Stomach (tissue), 8 donors: ENCODE measurements at regions not wholly inside any gene's neighbourhood (a gene's known extent, or its start where the extent isn't known, plus 50 kb on each side); places are given as distances from the start of the nearest gene placed in this dataset.

Experiments
- DNase-seq, 2 donors: peaks; one replicate each; pipeline versions ENCODE4 v3.0.0 to v3.0.0-alpha.2; 2013 to 2019
- H3K27ac ChIP-seq, 5 donors: fragments of 200-600 bp in 4 of 5; sonication (generic) in 4 of 5; one replicate each; pipeline ENCODE4 v1.5.1; 2013 to 2019; ENCODE audit warnings: mild to moderate bottlenecking in 1 of 5, moderate library complexity in 1 of 5
- H3K27me3 ChIP-seq, 3 donors: fragments of 200-600 bp; sonication (generic); one replicate each; pipeline ENCODE4 v1.5.1; 2017 to 2019; ENCODE audit warnings: mixed run types in 1 of 3
- H3K36me3 ChIP-seq, 4 donors: fragments of 200-600 bp; sonication (generic); 1 replicate in 3 of 4; 2 replicates in 1 of 4; pipeline ENCODE4 v1.5.1; 2016 to 2019
- H3K4me1 ChIP-seq, 4 donors: fragments of 200-600 bp; sonication (generic); one replicate each; pipeline ENCODE4 v1.5.1; 2016 to 2019
- H3K4me3 ChIP-seq, 4 donors: fragments of 200-600 bp; sonication (generic) in 3 of 4; one replicate each; pipeline ENCODE4 v1.5.1; 2016 to 2019; ENCODE audit warnings: mild to moderate bottlenecking in 1 of 4
- H3K9me3 ChIP-seq, 4 donors: fragments of 200-600 bp; sonication (generic); one replicate each; pipeline ENCODE4 v1.5.1; 2016 to 2019
- CTCF ChIP-seq, 7 experiments: fragments of 450-650 bp in 4 of 7; fragments of 200-600 bp in 3 of 7; sonication (generic) in 3 of 7; IDR thresholded peaks; one replicate each; pipeline ENCODE4 v1.5.1; 2016 to 2019; ENCODE audit warnings: antibody characterized with exemption in 7 of 7, control low read depth in 2 of 7, mild to moderate bottlenecking in 1 of 7
- EP300 ChIP-seq: sonication (generic); formaldehyde crosslinking; IDR thresholded peaks from one replicate; pipeline ENCODE4 v1.6.1; 2017; ENCODE audit warnings: antibody characterized with exemption
- POLR2A ChIP-seq, 4 donors: fragments of 450-650 bp; IDR thresholded peaks; one replicate each; pipeline ENCODE4 v1.6.1; 2016; ENCODE audit warnings: antibody characterized with exemption in 4 of 4, control low read depth in 2 of 4, mild to moderate bottlenecking in 1 of 4, moderate library complexity in 1 of 4
- POLR2AphosphoS5 ChIP-seq, 3 donors: sonication (generic); formaldehyde crosslinking; IDR thresholded peaks; one replicate each; pipeline ENCODE4 v1.6.1; 2016; ENCODE audit warnings: antibody characterized with exemption in 3 of 3
- WGBS, 5 donors: extraction: QIAGEN DNeasy Blood & Tissue Kit in 3 of 5; methylation state at CpG; one replicate each; pipeline versions ENCODE4 v1.1.5 to v1.1.7; 2013 to 2018; 5-methylcytosine and 5-hydroxymethylcytosine counted together
- intact Hi-C: fragments of 100-400 bp; cut with DNase I; formaldehyde crosslinking; loops from one replicate; pipeline ENCODE4 v1.15.1; 2023; ENCODE audit warnings: low total_unique reads
- donor health status: healthy with polysubstance abuse.
- donor health status: Bipolar disorder and iron deficiency.
- donor health status: healthy.

GRCh38 chr9:91042024-91042423 is 240.4 kb downstream of the SYK start:
- 72 to 86% (median 86%) methylated on average over 4 of the region's 4 CpGs for WGBS, 5 donors
- no peaks in the 10 kb centered on the region for H3K36me3 ChIP-seq
- H3K4me1 ChIP-seq, result peaks cover 16 to 21% (median 18%) of the 10 kb centered on the region in 4 donors
- no peak overlapping the region for H3K4me3 ChIP-seq
- no peak for DNase-seq
- peaks cover 0 to 12% (median 0%) of the 10 kb centered on the region in 3 donors for H3K27me3 ChIP-seq
- no peak for TF ChIP-seq CTCF (IDR thresholded peaks at IDR 0.05)
- no peak for TF ChIP-seq POLR2A (IDR thresholded peaks at IDR 0.05)
- no peak for TF ChIP-seq POLR2AphosphoS5 (IDR thresholded peaks at IDR 0.05)
- TF ChIP-seq EP300, result no peak
- intact Hi-C loops, result no loop called here
- H3K27ac ChIP-seq, result no peak overlapping the region
- no peaks in the 10 kb centered on the region for H3K9me3 ChIP-seq

- WGBS, 5 donors, result 85 to 94% (median 92%) methylated on average over 5 of the region's 5 CpGs
- no peak overlapping the region for H3K4me3 ChIP-seq
- no peaks in the 10 kb centered on the region for H3K9me3 ChIP-seq
- no peak for DNase-seq
- peaks cover 10 to 15% (median 13%) of the 10 kb centered on the region in 4 donors for H3K4me1 ChIP-seq
- TF ChIP-seq POLR2A (IDR thresholded peaks at IDR 0.05), result no peak
- TF ChIP-seq CTCF (IDR thresholded peaks at IDR 0.05), result no peak
- no peak for TF ChIP-seq EP300
- no peak for TF ChIP-seq POLR2AphosphoS5 (IDR thresholded peaks at IDR 0.05)
- H3K27ac ChIP-seq, result no peak overlapping the region
- peaks cover 0 to 12% (median 0%) of the 10 kb centered on the region in 3 donors for H3K27me3 ChIP-seq
- no peaks in the 10 kb centered on the region for H3K36me3 ChIP-seq
- intact Hi-C loops, result no loop called here
These were observed 240.9 kb downstream of the SYK start for GRCh38 chr9:91042541-91042940.

GRCh38 chr9:91043056-91043810 is 241.6 kb downstream of the SYK start:
- no peak for DNase-seq
- Histone ChIP-seq H3K4me3 (no peak overlapping the region), H3K4me1 (peaks cover 4 to 8% (median 7%) of the 10 kb centered on the region in 4 donors), H3K9me3 (no peaks in the 10 kb centered on the region), H3K36me3 (no peaks in the 10 kb centered on the region), H3K27ac (no peak overlapping the region), H3K27me3 (peaks cover 0 to 12% (median 0%) of the 10 kb centered on the region in 3 donors)
- 85 to 93% (median 88%) methylated on average over 18 of the region's 18 CpGs for WGBS, 5 donors
- TF ChIP-seq EP300 (no peak), POLR2AphosphoS5 (IDR thresholded peaks at IDR 0.05) (no peak), CTCF (IDR thresholded peaks at IDR 0.05) (no peak), POLR2A (IDR thresholded peaks at IDR 0.05) (no peak)
- intact Hi-C loops, result no loop called here

GRCh38 chr9:91043811-91044175 is 242.2 kb downstream of the SYK start:
- Histone ChIP-seq H3K27ac (no peak overlapping the region), H3K27me3 (peaks cover 0 to 12% (median 0%) of the 10 kb centered on the region in 3 donors), H3K4me1 (peaks cover 0 to 3% (median 1%) of the 10 kb centered on the region in 4 donors), H3K9me3 (no peaks in the 10 kb centered on the region), H3K36me3 (no peaks in the 10 kb centered on the region), H3K4me3 (no peak overlapping the region)
- intact Hi-C loops, result no loop called here
- 90 to 96% (median 93%) methylated on average over 5 of the region's 5 CpGs for WGBS, 5 donors
- DNase-seq, result no peak
- TF ChIP-seq EP300 (no peak), POLR2A (IDR thresholded peaks at IDR 0.05) (no peak), CTCF (IDR thresholded peaks at IDR 0.05) (no peak), POLR2AphosphoS5 (IDR thresholded peaks at IDR 0.05) (no peak)
